GM21619 (cell line): ENCODE measurements at regions not wholly inside any gene's neighbourhood (a gene's known extent, or its start where the extent isn't known, plus 50 kb on each side); places are given as distances from the start of the nearest gene placed in this dataset.

Source experiments
- ATAC-seq: cut with Tn5 transposase; IDR thresholded peaks from one replicate; pipeline ENCODE4 v1.9.1; 2021; ENCODE audit not compliant: unreplicated experiment

GRCh38 chr13:78719367-78719766 lies 60.4 kb upstream of the OBI1 start:
- ATAC-seq, result no peak

GRCh38 chr13:78714717-78715116 lies 55.8 kb upstream of the OBI1 start:
- ATAC-seq, result no peak

DNA sequence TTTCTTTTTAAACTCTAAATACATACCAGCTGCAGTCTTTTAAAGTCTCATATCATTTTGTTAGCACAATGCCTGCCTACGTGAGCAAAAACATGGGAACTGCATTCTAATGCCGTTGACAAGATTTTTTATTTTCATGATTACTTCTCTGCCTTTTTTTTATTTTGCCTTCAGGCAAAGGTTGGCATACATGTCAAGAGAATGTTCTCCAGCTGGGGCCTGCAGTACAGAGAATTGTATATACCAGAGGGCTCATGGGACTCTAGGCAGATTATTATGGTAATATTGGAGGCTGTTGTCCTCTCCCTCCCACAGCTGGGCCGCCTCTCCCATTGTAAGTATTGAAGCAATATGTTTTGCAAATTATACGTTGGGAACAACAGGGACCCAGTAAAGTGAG lies 53.9 kb upstream of the OBI1 start:
- no peak for ATAC-seq

DNA sequence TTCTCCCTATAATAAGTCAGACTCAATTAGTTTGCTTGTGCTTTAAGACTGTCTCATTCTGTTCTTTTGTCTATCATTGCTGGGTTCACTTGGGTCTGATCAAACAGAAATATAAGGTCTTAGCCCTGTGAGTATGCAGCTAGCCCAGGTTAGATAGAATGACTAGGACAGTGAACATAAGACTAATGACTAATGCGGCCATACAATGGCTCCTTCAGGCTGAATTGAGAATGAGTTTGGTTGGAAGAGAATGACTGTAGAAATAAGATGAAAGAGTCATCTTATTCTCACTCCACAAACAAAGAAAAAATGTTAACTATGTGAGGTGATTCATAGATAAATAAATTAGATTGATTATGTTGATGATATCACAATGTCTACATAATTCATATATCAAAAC lies 50.1 kb upstream of the OBI1 start:
- no peak for ATAC-seq
